ENCODE measurements at regions not wholly inside any gene's neighbourhood (a gene's known extent, or its start where the extent isn't known, plus 50 kb on each side); places are given as distances from the start of the nearest gene placed in this dataset.

- Histone ChIP-seq H3K4me3 (no peak overlapping the region), H3F3A (replicated peaks; ENCODE audit: low read depth) (no peaks in the 10 kb centered on the region), H3K9me2 (ENCODE audit: insufficient read depth) (no peaks in the 10 kb centered on the region), H3K27me3 (ENCODE audit: insufficient read depth) (no peaks in the 10 kb centered on the region), H2AFZ (no peak overlapping the region), H3K27ac (ENCODE audit: low read depth) (no peak overlapping the region), H4K20me1 (replicated peaks; ENCODE audit: insufficient read depth) (no peaks in the 10 kb centered on the region), H3K36me3 (ENCODE audit: insufficient read depth) (no peaks in the 10 kb centered on the region), H3K4me2 (no peak overlapping the region), H3K79me2 (replicated peaks; ENCODE audit: insufficient read depth) (no peaks in the 10 kb centered on the region), H3K4me1 (ENCODE audit: insufficient read depth) (no peaks in the 10 kb centered on the region)
- Mint-ChIP-seq H3K9me3 (peaks cover 89% of the 10 kb centered on the region), H3K4me3 (no peak overlapping the region), H3K4me1 (no peaks in the 10 kb centered on the region), H3K27me3 (ENCODE audit: insufficient read depth, low read depth, poor library complexity) (peaks cover 2% of the 10 kb centered on the region), H3K36me3 (ENCODE audit: low read depth) (peaks cover 32% of the 10 kb centered on the region), H3K27ac (no peak overlapping the region)
- no peak for ATAC-seq
- no peak for TF ChIP-seq EZH2 (IDR thresholded peaks at IDR 0.05; ENCODE audit: low read depth, unreplicated experiment)
- no peak for TF ChIP-seq POLR2AphosphoS5 (IDR thresholded peaks at IDR 0.05; ENCODE audit: low read depth)
- no peak for TF ChIP-seq ZNF462 (CRISPR knock-in tag; IDR thresholded peaks at IDR 0.05)
- no peak for TF ChIP-seq CREB1 (CRISPR knock-in tag; IDR thresholded peaks at IDR 0.05; ENCODE audit: low read depth)
- TF ChIP-seq ZNF331 (CRISPR knock-in tag; IDR thresholded peaks at IDR 0.05; ENCODE audit: low read depth): no peak
- TF ChIP-seq JUNB (IDR thresholded peaks at IDR 0.05; ENCODE audit: unreplicated experiment): no peak
- no peak for TF ChIP-seq STAT1 (IDR thresholded peaks at IDR 0.05; ENCODE audit: unreplicated experiment)
- no peak for TF ChIP-seq EZH2phosphoT487 (IDR thresholded peaks at IDR 0.05; ENCODE audit: unreplicated experiment)
- no peak for DNase-seq (ENCODE audit: low spot score)
Observed at GRCh38 chr7:69186974-69187373, 411.3 kb upstream of the AUTS2 start.
